ENCODE measurements at regions not wholly inside any gene's neighbourhood (a gene's known extent, or its start where the extent isn't known, plus 50 kb on each side); places are given as distances from the start of the nearest gene placed in this dataset.

DNA sequence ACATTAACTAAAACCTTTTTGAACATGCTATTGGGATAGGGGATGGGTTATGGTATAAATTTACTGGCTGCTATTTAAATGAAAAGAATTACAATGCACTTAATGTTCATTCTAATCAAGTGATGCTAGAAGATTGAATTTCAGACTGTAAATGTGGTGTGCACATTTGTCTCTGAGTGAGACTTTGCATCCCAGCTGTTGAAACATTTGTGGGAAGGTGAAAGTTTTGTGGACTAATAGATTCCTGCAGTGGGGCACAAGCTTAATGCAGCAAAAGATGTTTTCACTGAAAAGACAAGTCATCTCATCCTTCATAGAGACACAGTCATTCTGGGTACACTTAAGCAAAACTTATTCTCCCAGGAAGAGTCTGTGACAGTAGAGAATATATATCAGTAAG, 323.6 kb downstream of the NFIB start:
- DNase-seq, result no peak

DNA sequence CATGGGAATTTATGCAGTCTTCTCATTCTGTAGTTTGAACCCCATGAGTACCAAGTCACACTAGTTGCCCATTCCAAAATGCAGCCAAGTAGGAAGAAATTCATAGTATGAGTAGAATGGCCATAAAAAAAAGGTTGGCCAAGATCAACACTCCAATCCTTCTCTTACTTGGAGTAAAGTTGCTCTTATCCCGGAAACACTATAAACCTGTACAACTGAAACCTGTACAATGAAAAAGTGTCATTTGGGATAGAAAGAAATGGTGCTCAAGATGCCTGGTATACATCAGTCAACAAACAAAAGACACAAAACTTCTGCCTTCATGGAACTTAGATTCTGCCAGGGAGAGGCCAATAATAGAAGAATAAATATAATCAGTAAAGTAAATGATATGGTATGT, 325.0 kb downstream of the NFIB start:
- DNase-seq, result no peak

GRCh38 chr9:13983607-13984006, 330.3 kb downstream of the NFIB start:
- no peak for DNase-seq

DNA sequence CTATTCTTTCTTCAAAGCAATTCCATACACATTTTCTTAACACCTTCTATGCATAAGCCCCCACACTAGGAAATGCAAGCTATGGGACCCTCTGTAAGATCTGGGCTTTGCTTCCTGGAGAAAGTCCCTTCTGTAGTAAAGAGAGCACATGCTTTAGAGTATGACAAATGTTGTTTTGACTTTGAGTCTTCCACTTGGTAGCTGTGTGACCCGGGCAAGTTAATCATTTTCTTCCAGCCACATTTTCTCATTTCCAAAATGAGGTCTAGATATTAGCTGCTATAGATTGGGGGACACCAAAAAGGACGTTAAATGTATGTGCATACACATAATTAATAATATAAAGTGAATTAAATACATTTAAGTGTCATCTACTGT, 334.0 kb downstream of the NFIB start:
- peak in 1 of 3 experiments; percentile 28 for DNase-seq

DNA sequence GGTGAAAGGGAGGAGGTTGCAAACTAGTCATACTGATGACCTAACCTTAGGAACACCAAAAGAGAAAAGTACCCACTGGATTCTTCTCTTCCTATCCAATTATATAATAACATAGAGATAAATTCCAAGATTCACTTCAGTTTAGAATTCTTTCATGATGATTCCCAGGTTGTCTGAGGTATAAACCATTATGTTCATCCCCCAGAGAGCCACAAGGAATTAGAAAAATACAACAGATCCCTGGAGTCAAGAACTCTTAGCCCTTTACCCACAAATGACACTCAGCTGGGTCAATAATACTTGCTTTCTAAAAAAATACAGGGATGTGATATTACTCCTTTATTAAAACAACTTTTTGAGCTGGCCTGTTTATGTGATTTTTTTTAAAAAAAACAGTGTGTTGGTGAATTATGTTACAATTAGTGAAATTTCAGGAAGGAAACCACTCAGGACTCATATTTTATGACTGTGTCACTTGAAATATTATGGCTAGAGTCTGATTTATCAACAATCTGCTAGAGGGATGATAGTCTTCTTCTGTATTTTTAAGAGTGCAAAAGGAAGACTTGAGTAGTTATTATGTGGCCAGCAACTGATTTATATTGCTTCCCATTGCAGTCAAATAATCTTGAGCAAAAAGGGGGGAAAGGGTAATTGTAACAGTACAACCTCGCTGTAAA, 338.2 kb downstream of the NFIB start:
- DNase-seq, result no peak

GRCh38 chr9:13974891-13975290, 339.1 kb downstream of the NFIB start:
- no peak for DNase-seq

GRCh38 chr9:13971966-13972655, 341.8 kb downstream of the NFIB start:
- peak in 1 of 3 experiments; percentile 49 for DNase-seq

GRCh38 chr9:13971415-13971814, 342.5 kb downstream of the NFIB start:
- no peak for DNase-seq

- no peak for DNase-seq
These were observed 343.5 kb downstream of the NFIB start for GRCh38 chr9:13970426-13970825.

- DNase-seq, result no peak
These were observed 343.9 kb downstream of the NFIB start for GRCh38 chr9:13970018-13970417.

DNA sequence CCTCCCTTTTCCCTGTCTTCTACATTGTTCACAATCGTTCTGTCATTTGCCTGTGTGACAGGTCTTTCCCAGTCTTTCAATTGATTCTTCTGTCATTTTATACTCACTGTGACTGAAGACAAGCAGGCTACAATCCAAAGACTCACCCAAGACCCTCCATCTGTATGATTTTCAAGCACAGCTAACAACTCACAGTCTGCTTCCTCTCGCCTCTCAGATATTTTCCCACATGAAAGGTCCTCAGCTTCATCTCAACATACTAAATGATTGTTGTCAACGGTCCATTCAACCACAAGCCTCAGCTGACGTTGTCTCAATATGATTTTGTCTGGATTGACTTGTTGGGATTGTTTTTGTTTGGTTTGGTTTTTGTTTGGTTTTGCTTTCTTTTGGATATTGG, 346.5 kb downstream of the NFIB start:
- peak in 1 of 3 experiments; percentile 35 for DNase-seq

GRCh38 chr9:13967011-13967410, 346.9 kb downstream of the NFIB start:
- DNase-seq, result no peak

- DNase-seq, result no peak
These were observed 350.8 kb downstream of the NFIB start for GRCh38 chr9:13963005-13963653.

DNA sequence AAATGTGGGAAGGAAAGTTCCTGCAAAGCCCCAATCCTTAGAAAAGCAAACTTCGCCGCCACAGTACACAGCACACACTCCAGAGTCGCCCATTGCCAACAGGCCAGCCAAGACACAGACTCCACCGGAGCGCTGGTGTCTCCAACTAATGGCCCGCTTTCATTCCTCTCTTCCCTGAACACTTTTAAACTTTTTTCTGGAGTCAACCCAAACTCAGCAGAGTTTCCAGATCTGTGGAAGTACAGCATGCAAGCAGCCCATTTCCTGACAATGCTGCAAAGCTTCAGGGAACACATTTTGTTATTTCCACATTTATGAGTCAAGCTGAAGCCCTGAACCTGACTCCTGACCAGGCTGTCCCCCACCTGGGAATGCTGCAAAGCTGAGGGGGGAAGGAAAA, 351.9 kb downstream of the NFIB start:
- DNase-seq, result no peak

DNA sequence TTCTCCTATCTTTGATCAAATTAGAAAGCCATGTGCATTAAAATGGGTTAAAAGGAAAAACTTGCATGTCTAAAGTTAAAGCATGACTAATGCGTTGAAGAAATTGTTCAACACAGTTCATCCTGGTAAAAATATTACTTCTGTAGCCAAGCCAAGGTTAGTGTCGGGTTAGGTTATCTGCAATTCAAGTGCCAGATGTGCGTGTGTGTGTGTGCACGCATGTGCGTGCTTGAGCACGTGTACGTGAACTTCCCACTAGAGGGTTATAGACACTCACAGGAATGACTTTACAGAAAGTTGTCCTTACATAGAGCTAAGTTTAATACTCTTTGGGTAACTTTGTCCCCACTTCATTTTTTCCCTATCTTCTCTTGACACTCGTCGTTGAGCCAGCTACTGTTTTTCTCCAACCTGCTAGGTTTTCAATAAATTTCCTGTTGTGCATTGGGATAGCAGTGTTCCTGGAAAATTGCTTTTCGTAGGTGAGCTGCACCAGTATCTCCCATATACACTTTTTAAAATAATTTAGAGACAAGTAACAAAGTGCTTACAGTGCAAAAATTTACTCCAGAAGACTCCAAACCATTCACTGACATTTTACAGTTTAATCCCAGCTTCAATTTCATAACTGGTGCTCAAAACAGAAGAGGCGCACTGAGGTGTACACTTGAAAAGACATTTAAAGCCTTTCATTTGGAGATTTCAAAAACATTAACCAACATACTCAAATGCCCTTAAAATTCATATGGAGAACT, 353.8 kb downstream of the NFIB start:
- DNase-seq, result no peak

GRCh38 chr9:13958672-13959071, 355.3 kb downstream of the NFIB start:
- no peak for DNase-seq

DNA sequence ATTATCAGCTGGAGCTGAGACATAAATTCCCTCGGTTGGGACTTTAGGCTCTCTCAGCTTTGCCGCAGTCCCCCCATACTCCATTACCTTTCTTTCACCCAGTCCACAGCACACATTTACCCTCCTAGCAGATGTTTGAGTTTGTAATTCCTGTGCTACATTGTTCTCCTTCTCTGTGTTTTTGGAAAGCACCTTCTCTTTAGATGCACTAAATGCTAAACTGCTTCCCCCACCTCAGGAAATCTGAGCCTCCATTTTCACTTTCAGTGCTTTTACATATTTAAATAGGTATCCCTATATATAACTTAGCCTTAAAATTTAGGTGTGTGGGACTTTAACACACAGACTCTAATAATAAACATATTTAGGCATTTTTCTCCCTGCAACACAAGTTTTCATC, 356.9 kb downstream of the NFIB start:
- DNase-seq, result no peak

DNA sequence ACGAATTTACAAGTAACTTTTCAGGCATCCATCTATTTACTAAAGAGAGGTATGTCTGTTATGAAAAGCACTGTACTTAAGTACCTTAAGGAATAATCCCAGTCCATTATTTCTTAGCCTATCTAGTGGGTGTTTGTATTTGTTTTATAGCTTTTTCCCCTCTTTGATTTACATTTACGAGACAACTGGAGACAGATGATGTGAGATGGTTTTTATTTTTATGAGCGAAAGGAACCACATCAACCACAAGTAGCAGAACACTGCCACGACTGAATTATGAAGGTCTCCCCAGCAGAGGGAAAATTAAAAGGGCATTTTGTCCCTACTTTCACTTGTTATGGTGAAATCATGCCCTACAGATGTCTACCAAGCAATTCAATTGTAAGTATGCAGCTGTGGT, 357.8 kb downstream of the NFIB start:
- DNase-seq, result peak in 2 of 3 experiments; percentile 2 to 71

- DNase-seq, result peak; percentile 70 to 92 (median 86)
These were observed 361.0 kb downstream of the NFIB start for GRCh38 chr9:13952906-13953305.

DNA sequence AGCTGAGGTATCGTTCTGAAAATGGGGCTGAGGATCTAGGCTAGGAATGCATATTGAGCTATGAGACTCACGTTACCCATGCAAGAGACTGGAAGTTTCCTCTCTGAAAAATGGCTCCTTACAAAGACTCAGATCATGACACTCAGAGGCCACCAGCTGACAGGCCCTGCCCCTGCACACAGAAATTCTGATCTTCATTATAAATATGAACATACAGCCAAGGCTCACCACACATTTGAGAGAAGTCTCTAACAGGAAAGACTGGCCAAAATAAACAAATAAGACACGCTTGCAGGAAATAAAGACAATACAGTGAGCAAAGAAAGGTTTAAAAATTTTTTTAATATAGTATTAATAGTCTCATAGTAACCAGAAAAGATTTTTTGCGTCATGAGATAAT, 365.9 kb downstream of the NFIB start:
- DNase-seq, result no peak

- DNase-seq, result no peak
These were observed 370.8 kb downstream of the NFIB start for GRCh38 chr9:13943176-13943575.

- DNase-seq, result peak in 1 of 3 experiments; percentile 58
These were observed 371.2 kb downstream of the NFIB start for GRCh38 chr9:13942695-13943094.

- no peak for DNase-seq
These were observed 371.7 kb downstream of the NFIB start for GRCh38 chr9:13942201-13942600.

GRCh38 chr9:13941714-13942113, 372.2 kb downstream of the NFIB start:
- no peak for DNase-seq

All from NCI-H1417 (cell line).